Activated T-cell treated with anti-CD3 and anti-CD28 coated beads, Interleukin-2, amount 50 U/mL, for 4 hours (primary cell): ENCODE measurements at regions not wholly inside any gene's neighbourhood (a gene's known extent, or its start where the extent isn't known, plus 50 kb on each side); places are given as distances from the start of the nearest gene placed in this dataset.
"Not testable (repeated sequence)": the region's sequence is repeated elsewhere in the genome, so short reads cannot be mapped to it uniquely, and the experiment has no call there.

Source experiments
- ATAC-seq, 2 donors: fragments of 200-7000 bp; cut with Tn5 transposase; one replicate each; pipeline ENCODE4 v1.10.0; 2021
- DNase-seq: peaks from one replicate; pipeline ENCODE4 v3.0.0-alpha.2; 2020
- H3K27me3 Mint-ChIP-seq: one replicate; pipeline ENCODE4 v1.8.0; 2021; ENCODE audit warnings: low read depth, mixed read lengths
- H3K36me3 Mint-ChIP-seq: one replicate; pipeline ENCODE4 v1.8.0; 2022; ENCODE audit warnings: mixed read lengths; ENCODE audit not compliant: insufficient read depth
- H3K4me1 Mint-ChIP-seq: one replicate; pipeline ENCODE4 v1.8.0; 2021; ENCODE audit warnings: low read depth, mixed read lengths
- H3K4me3 Mint-ChIP-seq: one replicate; pipeline ENCODE4 v1.8.0; 2021; ENCODE audit warnings: mild to moderate bottlenecking, moderate library complexity, mixed read lengths
- H3K9me3 Mint-ChIP-seq: one replicate; pipeline ENCODE4 v1.8.0; 2021; ENCODE audit warnings: mixed read lengths

DNA sequence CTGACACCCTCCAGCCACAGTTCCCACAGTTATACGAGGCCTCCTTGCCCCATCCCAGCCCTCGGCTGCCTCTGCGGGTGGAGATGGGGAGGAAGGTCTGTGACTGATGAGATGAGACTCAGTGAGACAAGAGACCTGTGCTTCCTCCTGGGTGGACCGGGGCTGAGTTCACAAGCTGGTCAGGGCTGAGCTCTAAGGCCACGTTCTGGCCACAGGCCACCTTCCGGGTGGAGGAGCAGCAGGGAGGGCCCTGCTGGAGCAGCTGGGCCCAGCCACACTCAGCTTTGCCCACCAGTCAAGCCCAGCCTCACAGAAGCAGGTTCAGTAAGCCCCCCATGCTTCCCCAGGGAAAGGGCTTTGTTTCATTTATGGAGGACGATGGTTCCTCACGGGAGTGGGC is 214.7 kb downstream of the ANKRD30B start:
- no peak overlapping the region for H3K4me3 Mint-ChIP-seq
- no peak for ATAC-seq
- no peaks in the 10 kb centered on the region for H3K4me1 Mint-ChIP-seq
- no peaks in the 10 kb centered on the region for H3K36me3 Mint-ChIP-seq
- DNase-seq, result no peak
- peaks cover 6% of the 10 kb centered on the region for H3K27me3 Mint-ChIP-seq
- peaks cover 1% of the 10 kb centered on the region for H3K9me3 Mint-ChIP-seq

DNA sequence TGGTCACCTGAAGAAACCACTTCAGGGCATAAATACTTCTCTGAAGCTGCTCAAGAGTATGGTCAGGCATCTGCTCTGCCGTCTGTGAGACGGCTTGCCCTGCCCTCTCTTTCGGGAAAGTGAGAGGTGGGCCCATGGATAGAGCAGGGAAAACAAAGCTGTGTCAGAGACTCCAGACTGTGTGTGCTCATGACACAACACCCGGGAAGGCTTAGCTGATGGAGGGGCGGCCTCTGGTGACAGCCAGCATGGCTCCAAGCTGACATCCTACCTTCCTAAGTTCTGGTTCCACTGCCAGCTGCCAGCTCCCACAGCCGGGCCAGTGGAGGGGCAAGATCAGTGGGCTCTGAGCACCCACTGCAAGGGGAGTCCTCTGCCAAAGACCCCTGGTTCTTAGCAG is 215.3 kb downstream of the ANKRD30B start:
- Mint-ChIP-seq H3K4me3 (no peak overlapping the region), H3K27me3 (peaks cover 6% of the 10 kb centered on the region), H3K36me3 (no peaks in the 10 kb centered on the region), H3K4me1 (no peaks in the 10 kb centered on the region), H3K9me3 (no peaks in the 10 kb centered on the region)
- no peak for DNase-seq
- no peak for ATAC-seq

- no peaks in the 10 kb centered on the region for H3K36me3 Mint-ChIP-seq
- H3K4me1 Mint-ChIP-seq, result no peaks in the 10 kb centered on the region
- no peak overlapping the region for H3K4me3 Mint-ChIP-seq
- peaks cover 6% of the 10 kb centered on the region for H3K27me3 Mint-ChIP-seq
- ATAC-seq, result no peak
- no peak for DNase-seq
- H3K9me3 Mint-ChIP-seq, result no peaks in the 10 kb centered on the region
Measured at GRCh38 chr18:14964002-14964401, 216.0 kb downstream of the ANKRD30B start.

GRCh38 chr18:14964406-14964805 is 216.4 kb downstream of the ANKRD30B start:
- Mint-ChIP-seq H3K9me3 (no peaks in the 10 kb centered on the region), H3K4me3 (no peak overlapping the region), H3K27me3 (peaks cover 6% of the 10 kb centered on the region), H3K36me3 (no peaks in the 10 kb centered on the region), H3K4me1 (no peaks in the 10 kb centered on the region)
- DNase-seq (no peak), ATAC-seq (no peak)

- DNase-seq, ATAC-seq, H3K27me3 Mint-ChIP-seq, H3K4me1 Mint-ChIP-seq, H3K4me3 Mint-ChIP-seq, H3K9me3 Mint-ChIP-seq, H3K36me3 Mint-ChIP-seq: not testable (repeated sequence)
Measured at GRCh38 chr18:14964976-14965375, 217.0 kb downstream of the ANKRD30B start.

GRCh38 chr18:14965553-14965952 is 217.6 kb downstream of the ANKRD30B start:
- Mint-ChIP-seq H3K4me3 (no peak overlapping the region), H3K4me1 (no peaks in the 10 kb centered on the region), H3K27me3 (no peaks in the 10 kb centered on the region), H3K9me3 (no peaks in the 10 kb centered on the region), H3K36me3 (no peaks in the 10 kb centered on the region)
- ATAC-seq, result no peak
- no peak for DNase-seq

DNA sequence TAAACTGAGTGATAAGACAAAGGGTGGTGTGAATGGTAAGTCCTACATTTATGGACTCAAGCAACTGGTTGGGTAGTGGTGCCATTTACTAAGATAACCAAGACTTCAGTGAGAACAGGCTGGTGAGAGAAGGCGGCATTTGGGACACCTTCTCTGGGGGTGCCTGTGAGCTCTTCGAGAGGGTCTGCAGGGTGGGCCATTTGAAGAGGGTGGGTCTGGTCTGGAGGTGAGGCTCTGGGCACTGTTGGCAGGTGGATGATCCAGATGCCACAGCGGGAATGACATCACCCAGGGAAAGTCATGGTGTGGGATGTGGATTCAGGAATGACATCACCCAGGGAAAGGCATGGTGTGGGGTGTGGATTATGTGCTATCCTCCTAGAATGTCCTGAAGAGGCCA is 219.3 kb downstream of the ANKRD30B start:
- H3K4me1 Mint-ChIP-seq, ATAC-seq, H3K27me3 Mint-ChIP-seq, H3K4me3 Mint-ChIP-seq, H3K36me3 Mint-ChIP-seq, DNase-seq, H3K9me3 Mint-ChIP-seq: not testable (repeated sequence)

DNA sequence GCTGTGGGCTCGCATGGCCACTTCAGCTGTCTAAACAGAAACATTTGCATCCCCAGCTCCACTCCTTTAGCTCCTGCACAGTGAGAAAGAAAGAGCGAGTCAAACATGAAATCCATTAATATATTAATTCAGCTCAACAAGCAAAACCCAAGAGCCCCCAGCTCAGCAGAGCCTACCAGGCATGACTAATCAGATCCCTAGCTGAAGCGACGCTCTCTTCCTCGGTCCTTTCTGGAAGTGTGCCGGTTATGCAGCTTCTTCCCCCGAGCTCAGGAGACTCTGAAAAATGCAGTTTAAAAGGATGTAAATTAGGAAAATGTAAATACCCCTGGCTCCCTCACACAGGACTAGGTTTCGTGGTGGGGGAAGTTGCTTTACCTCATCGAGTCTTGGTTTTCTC is 221.5 kb downstream of the ANKRD30B start:
- Mint-ChIP-seq H3K4me3 (no peak overlapping the region), H3K36me3 (no peaks in the 10 kb centered on the region), H3K4me1 (no peaks in the 10 kb centered on the region), H3K27me3 (no peaks in the 10 kb centered on the region), H3K9me3 (no peaks in the 10 kb centered on the region)
- DNase-seq, result no peak
- ATAC-seq, result no peak

- ATAC-seq (no peak), DNase-seq (no peak)
- no peak overlapping the region for H3K4me3 Mint-ChIP-seq
- H3K4me1 Mint-ChIP-seq, result no peaks in the 10 kb centered on the region
- no peaks in the 10 kb centered on the region for H3K27me3 Mint-ChIP-seq
- no peaks in the 10 kb centered on the region for H3K9me3 Mint-ChIP-seq
- no peaks in the 10 kb centered on the region for H3K36me3 Mint-ChIP-seq
Measured at GRCh38 chr18:14970027-14970426, 222.1 kb downstream of the ANKRD30B start.

DNA sequence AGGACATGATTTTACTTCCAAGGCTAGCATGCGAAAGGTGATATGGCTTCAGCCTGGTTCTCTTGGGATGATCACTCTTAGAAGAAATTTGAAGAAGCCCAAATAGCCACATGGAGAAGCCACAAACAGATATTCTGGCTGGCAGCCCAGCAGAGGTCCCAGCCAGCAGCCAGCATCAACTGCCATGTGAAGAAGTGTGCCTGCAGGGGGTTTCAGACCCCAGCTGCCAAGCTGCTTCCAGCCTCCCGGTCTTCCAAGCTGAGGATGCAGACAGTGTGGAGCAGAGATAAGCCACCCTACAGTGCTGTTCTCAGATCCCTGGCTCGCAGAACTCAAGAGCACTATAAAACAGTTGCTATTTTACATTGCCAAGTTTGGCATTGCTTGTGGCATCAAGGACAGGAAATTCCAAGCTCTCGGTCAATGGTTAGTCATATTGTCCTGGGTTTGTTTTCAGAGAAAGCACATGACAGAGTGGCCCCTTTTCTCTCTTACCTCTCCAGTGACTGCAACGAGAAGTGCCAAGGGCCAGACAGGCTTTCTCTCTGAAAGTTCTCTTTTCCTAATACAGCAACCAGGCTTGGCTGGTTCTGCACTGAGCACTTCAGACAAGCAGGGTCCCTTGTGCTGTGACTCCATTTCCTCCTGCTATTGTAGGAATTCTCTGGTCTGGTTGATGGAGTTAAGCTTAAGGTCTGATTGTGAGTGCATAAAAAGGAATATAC is 223.7 kb downstream of the ANKRD30B start:
- DNase-seq, result no peak
- Mint-ChIP-seq H3K4me1 (no peaks in the 10 kb centered on the region), H3K9me3 (no peaks in the 10 kb centered on the region), H3K27me3 (peaks cover under 1% of the 10 kb centered on the region), H3K36me3 (no peaks in the 10 kb centered on the region), H3K4me3 (no peak overlapping the region)
- ATAC-seq, result no peak

DNA sequence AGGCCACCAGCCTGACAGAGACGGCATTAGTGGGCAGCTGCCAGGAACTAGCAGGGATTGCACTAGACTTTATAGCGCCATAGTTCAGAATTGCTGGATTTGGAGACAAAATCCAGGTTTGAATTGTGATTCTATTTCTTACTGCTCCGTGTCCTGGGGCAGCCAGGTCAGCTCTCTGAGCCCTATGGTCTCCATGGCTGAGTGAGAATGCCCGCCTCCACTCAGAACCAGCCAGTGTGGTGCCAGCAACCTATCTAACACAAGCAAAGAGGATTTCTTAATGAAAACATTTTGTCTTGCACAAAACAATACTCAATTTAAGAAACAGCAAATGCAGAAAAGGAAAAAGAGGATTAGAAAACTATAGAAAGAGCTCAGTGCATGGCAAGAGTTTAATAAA is 225.4 kb downstream of the ANKRD30B start:
- peaks cover 11% of the 10 kb centered on the region for H3K27me3 Mint-ChIP-seq
- not testable (repeated sequence) for H3K9me3 Mint-ChIP-seq, H3K4me1 Mint-ChIP-seq, ATAC-seq, H3K36me3 Mint-ChIP-seq, H3K4me3 Mint-ChIP-seq, DNase-seq

DNA sequence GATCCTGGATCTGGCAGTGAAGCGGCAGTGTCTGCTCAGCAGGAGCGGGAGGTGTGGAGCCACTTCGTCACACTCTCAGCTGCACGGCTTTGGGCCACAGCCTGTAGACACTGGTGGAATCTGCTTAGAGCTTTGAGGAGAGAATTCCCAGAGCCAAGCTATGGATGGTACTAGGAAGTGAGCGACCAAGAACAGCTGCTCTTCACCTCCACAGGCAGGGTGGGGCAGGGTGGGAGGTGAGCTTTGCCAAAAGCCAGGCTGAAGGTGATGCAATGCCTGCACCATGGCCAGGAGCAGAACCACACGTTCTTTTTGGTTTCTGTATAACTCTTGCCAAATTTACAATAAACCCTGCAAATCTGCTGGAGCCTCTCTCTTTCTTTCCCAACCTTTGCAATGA is 226.1 kb downstream of the ANKRD30B start:
- ATAC-seq (no peak), DNase-seq (no peak)
- no peaks in the 10 kb centered on the region for H3K4me1 Mint-ChIP-seq
- no peaks in the 10 kb centered on the region for H3K9me3 Mint-ChIP-seq
- peaks cover 11% of the 10 kb centered on the region for H3K27me3 Mint-ChIP-seq
- no peak overlapping the region for H3K4me3 Mint-ChIP-seq
- H3K36me3 Mint-ChIP-seq, result no peaks in the 10 kb centered on the region

GRCh38 chr18:14974576-14974975 is 226.6 kb downstream of the ANKRD30B start:
- no peaks in the 10 kb centered on the region for H3K9me3 Mint-ChIP-seq
- no peak for DNase-seq
- no peak overlapping the region for H3K4me3 Mint-ChIP-seq
- H3K27me3 Mint-ChIP-seq, result peaks cover 11% of the 10 kb centered on the region
- H3K4me1 Mint-ChIP-seq, result no peaks in the 10 kb centered on the region
- no peak for ATAC-seq
- no peaks in the 10 kb centered on the region for H3K36me3 Mint-ChIP-seq

- peaks cover 11% of the 10 kb centered on the region for H3K27me3 Mint-ChIP-seq
Measured at GRCh38 chr18:14975431-14975830, 227.5 kb downstream of the ANKRD30B start.

GRCh38 chr18:14976736-14977430 is 228.9 kb downstream of the ANKRD30B start:
- DNase-seq (no peak), ATAC-seq (no peak)
- Mint-ChIP-seq H3K36me3 (no peaks in the 10 kb centered on the region), H3K4me3 (no peak overlapping the region), H3K4me1 (no peaks in the 10 kb centered on the region), H3K27me3 (peaks cover 11% of the 10 kb centered on the region), H3K9me3 (no peaks in the 10 kb centered on the region)

More at GRCh38 chr18:14975431-14975830, 227.5 kb downstream of the ANKRD30B start:
- no peak for ATAC-seq
- Mint-ChIP-seq H3K4me1 (no peaks in the 10 kb centered on the region), H3K9me3 (no peaks in the 10 kb centered on the region), H3K4me3 (no peak overlapping the region), H3K36me3 (no peaks in the 10 kb centered on the region)
- no peak for DNase-seq
